Islet of Langerhans (tissue), 1 donor: ENCODE measurements at regions not wholly inside any gene's neighbourhood (a gene's known extent, or its start where the extent isn't known, plus 50 kb on each side); places are given as distances from the start of the nearest gene placed in this dataset.
"Not testable (repeated sequence)": the region's sequence is repeated elsewhere in the genome, so short reads cannot be mapped to it uniquely, and the experiment has no call there.

Experiments
- FAIRE-seq: peaks from one replicate; lab custom pipeline; 2011; peaks lifted over from hg19 to GRCh38; lab: Jason Lieb, UNC

DNA sequence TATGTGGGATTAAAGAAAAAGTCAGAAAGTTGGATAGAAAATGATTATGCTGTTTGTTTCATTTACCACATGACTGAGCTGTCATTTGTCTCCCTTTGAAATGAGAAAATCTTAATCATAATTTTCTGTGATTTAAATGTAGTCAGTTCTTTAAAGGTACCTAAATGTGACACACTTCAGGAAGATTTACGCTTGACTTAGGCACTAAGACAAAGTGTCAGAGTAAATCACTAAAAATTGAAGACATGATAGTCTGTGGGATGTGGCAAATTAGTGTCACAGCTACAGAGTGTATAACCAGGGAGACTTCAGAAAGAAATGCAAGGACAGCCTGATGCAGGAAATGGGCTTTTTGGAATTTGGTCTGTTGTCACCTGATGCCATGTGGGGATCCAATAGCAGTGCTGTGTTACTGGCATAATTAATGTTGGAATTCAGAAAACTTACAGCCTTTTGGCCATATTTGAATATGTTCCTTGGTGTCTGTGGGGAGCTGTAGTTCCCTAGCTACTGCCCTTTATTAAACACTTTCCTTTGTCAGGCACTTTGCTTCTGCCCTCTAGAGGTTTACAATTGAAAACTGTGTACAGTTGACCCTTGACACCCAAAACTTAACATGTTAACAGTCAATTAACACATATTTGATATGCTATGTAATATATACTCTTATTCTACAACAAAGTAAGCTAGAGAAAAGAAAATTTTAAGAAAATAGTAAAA is 493.8 kb downstream of the UTRN start:
- FAIRE-seq = no peak

- FAIRE-seq = no peak
These were observed 496.7 kb downstream of the UTRN start for GRCh38 chr6:144781836-144782235.

- no peak for FAIRE-seq
These were observed 497.5 kb downstream of the UTRN start for GRCh38 chr6:144782634-144783033.

GRCh38 chr6:144785056-144785455 is 499.9 kb downstream of the UTRN start:
- no peak for FAIRE-seq

- no peak for FAIRE-seq
These were observed 501.7 kb downstream of the UTRN start for GRCh38 chr6:144786825-144787224.

GRCh38 chr6:144793744-144794143 is 508.6 kb downstream of the UTRN start:
- FAIRE-seq = no peak

- FAIRE-seq = not testable (repeated sequence)
These were observed 509.9 kb downstream of the UTRN start for GRCh38 chr6:144795022-144795421.

GRCh38 chr6:144796070-144796469 is 510.9 kb downstream of the UTRN start:
- FAIRE-seq = no peak

GRCh38 chr6:144797881-144798589 is 512.9 kb downstream of the UTRN start:
- FAIRE-seq = no peak

DNA sequence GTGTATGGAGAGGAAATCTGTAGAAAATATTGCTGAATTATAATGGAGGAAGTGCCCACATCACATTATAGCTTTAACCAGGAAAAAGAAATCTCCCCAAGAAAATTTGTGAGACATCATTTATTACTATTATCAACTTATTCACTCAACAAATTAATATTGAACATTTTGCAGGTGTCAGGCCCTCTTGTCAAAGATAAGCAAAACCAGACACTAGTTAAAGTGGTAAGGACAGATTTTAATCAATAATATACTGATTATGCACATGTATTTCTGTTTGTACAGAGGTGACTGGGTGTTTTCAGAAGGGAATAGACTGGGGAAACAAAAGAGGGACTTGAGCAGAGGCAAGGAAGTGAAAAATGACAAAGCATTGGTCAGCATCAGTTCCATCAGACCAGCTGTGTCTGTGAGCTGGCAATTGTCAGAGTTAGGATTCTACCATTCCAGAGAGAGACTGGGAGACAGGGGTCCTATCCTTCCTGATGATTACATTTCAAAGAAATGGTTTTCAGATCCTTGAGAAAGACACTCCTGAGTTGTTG is 519.2 kb downstream of the UTRN start:
- no peak for FAIRE-seq

DNA sequence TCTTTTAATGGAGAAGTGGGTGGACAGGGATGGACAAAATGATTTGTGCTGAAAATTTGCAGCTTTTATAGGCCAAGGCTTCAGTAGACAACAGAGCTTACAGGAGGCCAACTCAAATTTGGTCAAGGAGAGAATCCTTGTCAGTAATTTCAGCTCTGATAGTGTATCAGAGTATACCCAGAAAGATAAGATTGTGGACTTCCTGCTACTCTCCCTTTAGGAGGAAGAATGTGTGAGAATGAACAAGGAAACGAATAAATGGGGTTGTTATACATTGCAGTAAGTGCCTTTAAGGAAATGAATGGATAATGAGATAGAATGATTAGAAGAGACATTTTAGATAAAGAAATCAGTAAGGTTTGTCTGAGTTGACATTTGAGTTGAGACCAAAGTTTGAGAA is 519.9 kb downstream of the UTRN start:
- FAIRE-seq = no peak

GRCh38 chr6:144806222-144806621 is 521.1 kb downstream of the UTRN start:
- FAIRE-seq = no peak

- FAIRE-seq = no peak
These were observed 524.0 kb downstream of the UTRN start for GRCh38 chr6:144809120-144809519.

- no peak for FAIRE-seq
These were observed 524.8 kb downstream of the UTRN start for GRCh38 chr6:144809969-144810368.

- no peak for FAIRE-seq
These were observed 526.0 kb downstream of the UTRN start for GRCh38 chr6:144811140-144811539.

DNA sequence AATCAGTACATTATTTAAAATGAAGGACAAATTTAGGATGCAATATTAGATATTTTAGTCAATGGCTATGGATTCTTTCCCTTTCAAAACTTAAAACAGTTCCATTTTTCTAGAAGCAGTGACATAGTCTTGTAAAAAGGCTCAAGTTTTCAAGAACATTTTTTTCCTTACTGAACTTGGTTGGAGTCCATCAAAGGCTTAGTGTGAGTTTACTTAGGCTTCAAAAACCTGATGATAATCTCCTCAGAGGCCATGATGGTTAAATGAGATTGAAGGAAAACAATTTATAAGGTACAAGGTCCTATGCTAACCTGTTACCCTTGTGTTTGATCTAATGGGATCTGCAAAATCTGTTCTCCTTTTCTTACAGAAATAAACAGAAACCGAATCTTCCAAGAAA is 531.8 kb downstream of the UTRN start:
- FAIRE-seq = no peak

DNA sequence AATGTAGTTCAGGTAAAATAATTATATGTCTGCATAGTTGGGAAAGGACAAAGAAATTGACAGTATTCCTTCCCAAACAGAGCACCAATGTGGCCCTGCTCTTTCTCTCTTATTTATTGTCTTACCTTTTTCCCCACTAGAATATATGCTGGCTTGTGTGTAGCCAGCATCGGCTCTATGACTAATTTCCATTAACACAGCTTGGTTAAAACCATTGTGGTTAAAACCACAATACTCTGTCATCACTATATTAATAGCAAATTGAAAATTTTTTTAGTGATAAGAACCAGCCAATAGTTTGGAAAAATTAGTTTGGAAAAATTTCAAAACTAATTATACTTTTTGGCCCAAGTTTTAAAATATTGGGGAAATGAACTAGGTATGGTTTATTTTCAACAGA is 535.1 kb downstream of the UTRN start:
- no peak for FAIRE-seq

- no peak for FAIRE-seq
These were observed 538.0 kb downstream of the UTRN start for GRCh38 chr6:144823131-144823530.

GRCh38 chr6:144824018-144824417 is 538.9 kb downstream of the UTRN start:
- FAIRE-seq = no peak

- FAIRE-seq = no peak
These were observed 549.4 kb downstream of the UTRN start for GRCh38 chr6:144834426-144835038.

GRCh38 chr6:144835322-144835973 is 550.3 kb downstream of the UTRN start:
- FAIRE-seq = no peak

DNA sequence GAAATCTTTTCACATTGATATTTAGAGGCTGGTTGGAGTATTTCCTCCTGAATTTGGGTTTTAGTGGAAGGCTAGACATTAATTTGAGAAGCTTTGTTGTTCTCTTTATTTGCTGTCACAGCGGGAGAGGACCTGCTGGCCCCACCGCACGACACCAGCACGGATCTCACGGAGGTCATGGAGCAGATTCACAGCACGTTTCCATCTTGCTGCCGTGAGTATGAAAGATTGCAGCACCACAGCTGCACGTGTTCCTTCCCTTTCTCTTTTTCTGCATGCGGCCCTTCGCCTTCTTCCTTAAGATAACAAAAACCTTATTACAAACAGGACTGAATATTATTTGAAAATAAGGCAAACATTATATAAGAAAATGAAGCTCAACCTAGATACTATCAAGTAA is 555.5 kb downstream of the UTRN start:
- no peak for FAIRE-seq

- FAIRE-seq = no peak
These were observed 558.6 kb downstream of the UTRN start for GRCh38 chr6:144843701-144844100.
